ENCODE measurements at regions not wholly inside any gene's neighbourhood (a gene's known extent, or its start where the extent isn't known, plus 50 kb on each side); places are given as distances from the start of the nearest gene placed in this dataset.

- 24% methylated on average over 2 of the region's 2 CpGs; no CpG with 5 or more reads in 1 of the 2 experiments for WGBS, 2 experiments (ENCODE audit: low coverage in 1 of 2, low lambda C conversion rate in 2 of 2, missing lambda C conversion rate in 2 of 2)
- Histone ChIP-seq H4K20me1 (ENCODE audit: insufficient read depth) (no peaks in the 10 kb centered on the region), H3K9me3 (ENCODE audit: low read depth) (no peaks in the 10 kb centered on the region), H3K9me2 (ENCODE audit: insufficient read depth) (no peaks in the 10 kb centered on the region), H3K4me1 (ENCODE audit: insufficient read depth) (no peaks in the 10 kb centered on the region), H2AFZ (no peak overlapping the region), H3F3A (ENCODE audit: insufficient read depth) (no peaks in the 10 kb centered on the region), H3K36me3 (ENCODE audit: low read depth) (no peaks in the 10 kb centered on the region), H3K27me3 (replicated peaks; ENCODE audit: insufficient read depth) (no peaks in the 10 kb centered on the region), H3K9ac (no peak overlapping the region), H3K4me3 (no peak overlapping the region), H3K4me2 (ENCODE audit: unreplicated experiment) (no peak overlapping the region), H3K79me2 (ENCODE audit: insufficient read depth) (no peaks in the 10 kb centered on the region), H3K27ac (no peak overlapping the region)
- no peak for TF ChIP-seq EZH2 (IDR thresholded peaks at IDR 0.05; ENCODE audit: insufficient read depth, poor library complexity, severe bottlenecking)
- TF ChIP-seq EZH2phosphoT487 (IDR thresholded peaks at IDR 0.05; ENCODE audit: insufficient read depth, low read depth): no peak
- in situ Hi-C loops (cut with MboI): loop anchor here (25.0 kb wide), 1 partner anchor 487 kb away; no protein-coding TSS in a partner anchor
- DNase-seq: no peak
These were observed 350.8 kb upstream of the CASK start for GRCh38 chrX:42274151-42274550.

GRCh38 chrX:42273387-42273786 is 350.0 kb upstream of the CASK start:
- Histone ChIP-seq H3K4me2 (ENCODE audit: unreplicated experiment) (no peak overlapping the region), H3K9ac (no peak overlapping the region), H2AFZ (no peak overlapping the region), H3F3A (ENCODE audit: insufficient read depth) (no peaks in the 10 kb centered on the region), H3K4me1 (ENCODE audit: insufficient read depth) (no peaks in the 10 kb centered on the region), H3K27me3 (replicated peaks; ENCODE audit: insufficient read depth) (no peaks in the 10 kb centered on the region), H3K79me2 (ENCODE audit: insufficient read depth) (no peaks in the 10 kb centered on the region), H4K20me1 (ENCODE audit: insufficient read depth) (no peaks in the 10 kb centered on the region), H3K36me3 (ENCODE audit: low read depth) (no peaks in the 10 kb centered on the region), H3K9me3 (ENCODE audit: low read depth) (no peaks in the 10 kb centered on the region), H3K9me2 (ENCODE audit: insufficient read depth) (no peaks in the 10 kb centered on the region), H3K4me3 (no peak overlapping the region), H3K27ac (no peak overlapping the region)
- DNase-seq: no peak
- TF ChIP-seq EZH2phosphoT487 (IDR thresholded peaks at IDR 0.05; ENCODE audit: insufficient read depth, low read depth) (no peak), EZH2 (IDR thresholded peaks at IDR 0.05; ENCODE audit: insufficient read depth, poor library complexity, severe bottlenecking) (no peak)
- WGBS, 2 experiments (ENCODE audit: low coverage in 1 of 2, low lambda C conversion rate in 2 of 2, missing lambda C conversion rate in 2 of 2): 5 to 17% methylated on average over 2 to 4 of the region's 4 CpGs
- in situ Hi-C loops (cut with MboI): loop anchor here (25.0 kb wide), 1 partner anchor 486 kb away; no protein-coding TSS in a partner anchor

- no peak for TF ChIP-seq EZH2 (IDR thresholded peaks at IDR 0.05; ENCODE audit: insufficient read depth, poor library complexity, severe bottlenecking)
- 0 to 10% methylated on average over 2 of the region's 2 CpGs for WGBS, 2 experiments (ENCODE audit: low coverage in 1 of 2, low lambda C conversion rate in 2 of 2, missing lambda C conversion rate in 2 of 2)
These were observed 345.8 kb upstream of the CASK start for GRCh38 chrX:42269186-42269585.

GRCh38 chrX:42260854-42261253 is 337.5 kb upstream of the CASK start:
- H3K4me1 ChIP-seq (ENCODE audit: insufficient read depth): no peaks in the 10 kb centered on the region
- in situ Hi-C loops (cut with MboI): loop anchor here (25.0 kb wide), 1 partner anchor 474 kb away; no protein-coding TSS in a partner anchor

More at GRCh38 chrX:42269186-42269585, 345.8 kb upstream of the CASK start:
- no peak overlapping the region for H3K4me2 ChIP-seq (ENCODE audit: unreplicated experiment)
- H3K9ac ChIP-seq: no peak overlapping the region
- no peaks in the 10 kb centered on the region for H3K27me3 ChIP-seq (replicated peaks; ENCODE audit: insufficient read depth)
- no peaks in the 10 kb centered on the region for H4K20me1 ChIP-seq (ENCODE audit: insufficient read depth)
- H3K9me3 ChIP-seq (ENCODE audit: low read depth): no peaks in the 10 kb centered on the region
- DNase-seq: peak; percentile 34
- H3K4me3 ChIP-seq: no peak overlapping the region
- in situ Hi-C loops (cut with MboI): loop anchor here (25.0 kb wide), 1 partner anchor 482 kb away; no protein-coding TSS in a partner anchor
- no peaks in the 10 kb centered on the region for H3K36me3 ChIP-seq (ENCODE audit: low read depth)
- H3K79me2 ChIP-seq (ENCODE audit: insufficient read depth): no peaks in the 10 kb centered on the region
- H3F3A ChIP-seq (ENCODE audit: insufficient read depth): no peaks in the 10 kb centered on the region
- H2AFZ ChIP-seq: no peak overlapping the region
- no peaks in the 10 kb centered on the region for H3K4me1 ChIP-seq (ENCODE audit: insufficient read depth)
- no peak overlapping the region for H3K27ac ChIP-seq
- H3K9me2 ChIP-seq (ENCODE audit: insufficient read depth): no peaks in the 10 kb centered on the region

GRCh38 chrX:42248226-42248625 is 324.9 kb upstream of the CASK start:
- Histone ChIP-seq H3K9me2 (ENCODE audit: insufficient read depth) (no peaks in the 10 kb centered on the region), H4K20me1 (ENCODE audit: insufficient read depth) (no peaks in the 10 kb centered on the region), H3K27ac (no peak overlapping the region), H3F3A (ENCODE audit: insufficient read depth) (no peaks in the 10 kb centered on the region), H3K4me1 (ENCODE audit: insufficient read depth) (no peaks in the 10 kb centered on the region), H3K9me3 (ENCODE audit: low read depth) (no peaks in the 10 kb centered on the region), H3K9ac (no peak overlapping the region), H3K4me2 (ENCODE audit: unreplicated experiment) (no peak overlapping the region), H3K4me3 (no peak overlapping the region), H2AFZ (no peak overlapping the region), H3K79me2 (ENCODE audit: insufficient read depth) (no peaks in the 10 kb centered on the region), H3K36me3 (ENCODE audit: low read depth) (no peaks in the 10 kb centered on the region), H3K27me3 (replicated peaks; ENCODE audit: insufficient read depth) (no peaks in the 10 kb centered on the region)
- WGBS, 2 experiments (ENCODE audit: low coverage in 1 of 2, low lambda C conversion rate in 2 of 2, missing lambda C conversion rate in 2 of 2): 52 to 59% methylated on average over 4 of the region's 4 CpGs
- in situ Hi-C loops (cut with MboI): no loop called here
- TF ChIP-seq EZH2 (IDR thresholded peaks at IDR 0.05; ENCODE audit: insufficient read depth, poor library complexity, severe bottlenecking): no peak
- no peak for TF ChIP-seq EZH2phosphoT487 (IDR thresholded peaks at IDR 0.05; ENCODE audit: insufficient read depth, low read depth)
- DNase-seq: no peak

More at GRCh38 chrX:42260854-42261253, 337.5 kb upstream of the CASK start:
- no peaks in the 10 kb centered on the region for H3K79me2 ChIP-seq (ENCODE audit: insufficient read depth)
- no peaks in the 10 kb centered on the region for H4K20me1 ChIP-seq (ENCODE audit: insufficient read depth)
- no peak overlapping the region for H3K4me2 ChIP-seq (ENCODE audit: unreplicated experiment)
- no peaks in the 10 kb centered on the region for H3K27me3 ChIP-seq (replicated peaks; ENCODE audit: insufficient read depth)
- no peak overlapping the region for H3K9ac ChIP-seq
- H3K9me2 ChIP-seq (ENCODE audit: insufficient read depth): no peaks in the 10 kb centered on the region
- no peaks in the 10 kb centered on the region for H3F3A ChIP-seq (ENCODE audit: insufficient read depth)
- no peak overlapping the region for H2AFZ ChIP-seq
- no peaks in the 10 kb centered on the region for H3K9me3 ChIP-seq (ENCODE audit: low read depth)
- no peak for TF ChIP-seq EZH2 (IDR thresholded peaks at IDR 0.05; ENCODE audit: insufficient read depth, poor library complexity, severe bottlenecking)
- no peak for TF ChIP-seq EZH2phosphoT487 (IDR thresholded peaks at IDR 0.05; ENCODE audit: insufficient read depth, low read depth)
- H3K27ac ChIP-seq: no peak overlapping the region
- H3K4me3 ChIP-seq: no peak overlapping the region
- WGBS, 2 experiments (ENCODE audit: low coverage in 1 of 2, low lambda C conversion rate in 2 of 2, missing lambda C conversion rate in 2 of 2): 18 to 29% methylated on average over 1 of the region's 1 CpG
- H3K36me3 ChIP-seq (ENCODE audit: low read depth): no peaks in the 10 kb centered on the region
- no peak for DNase-seq

Measured in GM23248 (cell line).